WERI-Rb-1 (cell line): ENCODE measurements at regions not wholly inside any gene's neighbourhood (a gene's known extent, or its start where the extent isn't known, plus 50 kb on each side); places are given as distances from the start of the nearest gene placed in this dataset.

ENCODE experiments used
- DNase-seq: peaks from one replicate; pipeline ENCODE4 v3.0.0-alpha.2; 2020
- H3K27ac ChIP-seq: fragments of 250-450 bp; sonication (Bioruptor Pico); 2 replicates; pipeline ENCODE4 v1.5.1; 2020; ENCODE audit warnings: mild to moderate bottlenecking, moderate library complexity
- H3K27me3 ChIP-seq: fragments of 250-450 bp; sonication (Bioruptor Pico); 2 replicates; pipeline ENCODE4 v1.5.1; 2021; ENCODE audit warnings: mild to moderate bottlenecking, low read depth, moderate library complexity; ENCODE audit not compliant: insufficient read depth, severe bottlenecking
- H3K36me3 ChIP-seq: fragments of 250-450 bp; sonication (Bioruptor Pico); 2 replicates; pipeline ENCODE4 v1.5.1; 2020; ENCODE audit warnings: mild to moderate bottlenecking, moderate library complexity
- H3K4me3 ChIP-seq: 2 replicates; pipeline ENCODE4 v1.5.1; 2011; ENCODE audit warnings: low read depth, mild to moderate bottlenecking, control low read depth, low read length
- H3K9me3 ChIP-seq: fragments of 250-450 bp; sonication (Bioruptor Pico); 2 replicates; pipeline ENCODE4 v1.5.1; 2021; ENCODE audit warnings: mild to moderate bottlenecking, moderate library complexity; ENCODE audit not compliant: severe bottlenecking
- TF ChIP-seq, protein P1 (sequence below): IDR thresholded peaks from 2 replicates; pipeline ENCODE4 v1.5.1; 2011; ENCODE audit warnings: low read depth, mild to moderate bottlenecking, control low read depth, inconsistent platforms, low read length

DNA sequence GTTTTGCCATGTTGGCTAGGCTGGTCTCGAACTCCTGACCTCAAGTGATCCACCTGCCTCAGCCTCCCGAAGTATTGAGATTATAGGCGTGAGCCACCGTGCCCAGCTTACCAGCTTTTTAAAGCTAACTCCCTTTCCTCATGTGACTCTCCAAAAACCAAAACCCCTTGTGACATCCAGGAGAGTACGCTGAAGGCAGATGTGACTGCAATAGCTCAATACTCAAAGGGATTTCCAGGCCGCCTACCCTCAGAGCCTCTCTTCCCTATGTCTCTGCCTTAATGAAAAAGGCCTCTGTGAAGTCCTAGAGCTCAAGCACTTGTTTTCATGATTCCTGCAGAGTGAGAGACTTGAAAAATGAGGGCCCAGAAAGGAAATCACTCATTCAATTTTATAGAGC, 82.6 kb downstream of the TEX35 start:
- Histone ChIP-seq H3K27me3 (no peaks in the 10 kb centered on the region), H3K4me3 (no peak overlapping the region), H3K27ac (no peak overlapping the region), H3K9me3 (peaks cover 8% of the 10 kb centered on the region), H3K36me3 (no peaks in the 10 kb centered on the region)
- TF ChIP-seq, protein P1, sequence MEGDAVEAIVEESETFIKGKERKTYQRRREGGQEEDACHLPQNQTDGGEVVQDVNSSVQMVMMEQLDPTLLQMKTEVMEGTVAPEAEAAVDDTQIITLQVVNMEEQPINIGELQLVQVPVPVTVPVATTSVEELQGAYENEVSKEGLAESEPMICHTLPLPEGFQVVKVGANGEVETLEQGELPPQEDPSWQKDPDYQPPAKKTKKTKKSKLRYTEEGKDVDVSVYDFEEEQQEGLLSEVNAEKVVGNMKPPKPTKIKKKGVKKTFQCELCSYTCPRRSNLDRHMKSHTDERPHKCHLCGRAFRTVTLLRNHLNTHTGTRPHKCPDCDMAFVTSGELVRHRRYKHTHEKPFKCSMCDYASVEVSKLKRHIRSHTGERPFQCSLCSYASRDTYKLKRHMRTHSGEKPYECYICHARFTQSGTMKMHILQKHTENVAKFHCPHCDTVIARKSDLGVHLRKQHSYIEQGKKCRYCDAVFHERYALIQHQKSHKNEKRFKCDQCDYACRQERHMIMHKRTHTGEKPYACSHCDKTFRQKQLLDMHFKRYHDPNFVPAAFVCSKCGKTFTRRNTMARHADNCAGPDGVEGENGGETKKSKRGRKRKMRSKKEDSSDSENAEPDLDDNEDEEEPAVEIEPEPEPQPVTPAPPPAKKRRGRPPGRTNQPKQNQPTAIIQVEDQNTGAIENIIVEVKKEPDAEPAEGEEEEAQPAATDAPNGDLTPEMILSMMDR = no peak
- DNase-seq = no peak

GRCh38 chr1:178599087-178599486, 86.2 kb downstream of the TEX35 start:
- TF ChIP-seq, protein P1 = no peak
- DNase-seq = no peak
- no peaks in the 10 kb centered on the region for H3K27me3 ChIP-seq
- H3K9me3 ChIP-seq = no peaks in the 10 kb centered on the region
- H3K27ac ChIP-seq = no peak overlapping the region
- H3K36me3 ChIP-seq = no peaks in the 10 kb centered on the region
- no peak overlapping the region for H3K4me3 ChIP-seq

GRCh38 chr1:178599745-178600144, 86.8 kb downstream of the TEX35 start:
- no peak overlapping the region for H3K27ac ChIP-seq

DNA sequence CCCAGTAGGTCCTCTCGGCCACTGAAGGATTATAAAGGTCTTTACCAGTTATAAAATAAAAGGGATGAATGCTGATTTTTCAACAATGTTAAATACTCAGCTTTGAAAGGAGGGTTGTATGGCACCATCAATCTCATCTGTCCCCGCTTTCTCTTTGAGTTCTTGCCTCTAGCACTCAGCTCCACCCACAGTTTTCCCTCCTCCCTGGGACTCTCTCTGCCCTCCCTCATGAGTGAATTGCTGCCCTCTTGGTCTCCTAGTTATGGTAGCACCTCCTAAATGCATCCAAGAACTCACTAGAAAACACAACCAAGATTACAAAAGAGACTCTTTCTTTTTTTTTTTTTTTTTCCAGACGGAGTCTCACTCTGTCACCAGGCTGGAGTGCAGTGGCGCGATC, 91.0 kb downstream of the TEX35 start:
- Histone ChIP-seq H3K27ac (no peak overlapping the region), H3K27me3 (no peaks in the 10 kb centered on the region), H3K36me3 (no peaks in the 10 kb centered on the region), H3K9me3 (no peaks in the 10 kb centered on the region), H3K4me3 (no peak overlapping the region)
- DNase-seq = no peak
- TF ChIP-seq, protein P1 = no peak

More at GRCh38 chr1:178599745-178600144, 86.8 kb downstream of the TEX35 start:
- TF ChIP-seq, protein P1 = no peak
- Histone ChIP-seq H3K36me3 (no peaks in the 10 kb centered on the region), H3K27me3 (no peaks in the 10 kb centered on the region), H3K9me3 (no peaks in the 10 kb centered on the region), H3K4me3 (no peak overlapping the region)
- no peak for DNase-seq

DNA sequence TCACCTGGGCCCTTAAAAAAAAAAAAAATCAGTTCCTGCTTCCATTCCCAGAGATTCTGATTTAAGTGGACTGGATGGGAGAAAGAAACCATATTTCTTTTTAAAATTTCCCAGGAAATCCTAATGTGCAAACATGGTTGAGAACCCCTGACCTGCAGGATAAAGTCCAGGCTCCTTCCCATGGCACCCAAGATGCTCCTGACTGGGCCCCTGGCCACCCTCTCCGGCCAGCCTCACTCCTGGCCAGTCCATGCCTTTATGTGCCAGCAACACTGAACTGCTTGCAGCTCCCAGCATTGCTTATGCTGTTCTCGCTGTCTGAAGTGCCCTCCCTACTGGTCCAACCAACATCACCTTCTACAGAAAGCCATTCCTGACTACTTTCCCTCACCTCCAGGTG, 93.9 kb downstream of the TEX35 start:
- Histone ChIP-seq H3K36me3 (no peaks in the 10 kb centered on the region), H3K4me3 (no peak overlapping the region), H3K27me3 (no peaks in the 10 kb centered on the region), H3K27ac (no peak overlapping the region), H3K9me3 (no peaks in the 10 kb centered on the region)
- TF ChIP-seq, protein P1 = no peak
- DNase-seq = no peak

DNA sequence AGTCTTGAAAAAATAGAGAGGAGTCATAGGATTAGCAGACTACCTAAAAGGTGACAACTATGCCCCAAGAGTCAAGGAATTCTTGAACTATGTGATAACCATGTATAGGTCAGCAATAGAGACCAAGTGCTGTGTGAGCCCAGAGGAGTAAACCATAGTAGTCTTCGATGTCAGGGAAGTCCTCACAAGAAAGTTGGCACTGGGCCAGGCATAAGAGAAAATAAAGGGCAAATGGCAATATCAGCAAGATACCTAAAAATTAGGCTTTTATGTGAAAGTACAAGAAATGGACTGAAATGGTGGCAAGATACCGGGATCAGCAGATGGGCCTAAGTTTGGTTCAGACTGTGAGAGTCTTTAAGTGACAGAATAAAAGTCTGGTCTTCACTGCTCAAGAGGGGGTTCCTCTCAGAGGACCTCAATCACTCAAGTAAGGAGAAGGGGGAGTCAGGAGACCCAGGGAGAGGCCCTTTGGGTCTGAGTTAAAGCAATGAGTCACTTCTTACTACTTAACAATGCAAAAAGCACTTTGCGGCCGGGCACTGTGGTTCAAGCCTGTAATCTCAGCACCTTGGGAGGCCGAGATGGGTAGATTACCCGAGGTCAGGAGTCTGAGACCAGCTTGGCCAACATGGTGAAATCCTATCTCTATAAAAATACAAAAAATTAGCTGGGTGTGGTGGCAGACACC, 95.0 kb downstream of the TEX35 start:
- Histone ChIP-seq H3K4me3 (no peak overlapping the region), H3K36me3 (no peaks in the 10 kb centered on the region), H3K27ac (no peak overlapping the region), H3K9me3 (no peaks in the 10 kb centered on the region), H3K27me3 (no peaks in the 10 kb centered on the region)
- no peak for DNase-seq
- TF ChIP-seq, protein P1 = no peak
